Effector memory CD4-positive, alpha-beta T cell (primary cell): ENCODE measurements at regions not wholly inside any gene's neighbourhood (a gene's known extent, or its start where the extent isn't known, plus 50 kb on each side); places are given as distances from the start of the nearest gene placed in this dataset.

Experiments
- DNase-seq, 3 donors: peaks; one replicate each; pipeline ENCODE4 v3.0.0-alpha.2; 2020
- H3K27ac ChIP-seq: 2 replicates; pipeline ENCODE4 v1.7.0; 2013; ENCODE audit warnings: mild to moderate bottlenecking, low read length, moderate library complexity; ENCODE audit not compliant: insufficient read depth, poor library complexity, severe bottlenecking
- H3K27me3 ChIP-seq: replicated peaks from 2 replicates; pipeline ENCODE4 v1.7.0; 2013; ENCODE audit warnings: mild to moderate bottlenecking, low read length; ENCODE audit not compliant: insufficient read depth, control insufficient read depth, poor library complexity, severe bottlenecking
- H3K36me3 ChIP-seq: 2 replicates; pipeline ENCODE4 v1.7.0; 2013; ENCODE audit warnings: mild to moderate bottlenecking, low read length, moderate library complexity; ENCODE audit not compliant: control insufficient read depth, insufficient read depth
- H3K4me1 ChIP-seq: 2 replicates; pipeline ENCODE4 v1.7.0; 2013; ENCODE audit warnings: low read length, mild to moderate bottlenecking; ENCODE audit not compliant: control insufficient read depth, insufficient read depth, poor library complexity, severe bottlenecking
- H3K4me3 ChIP-seq: 2 replicates; pipeline ENCODE4 v1.7.0; 2013; ENCODE audit warnings: low read length, low read depth, mild to moderate bottlenecking; ENCODE audit not compliant: insufficient read depth, poor library complexity, severe bottlenecking
- H3K9me3 ChIP-seq: 2 replicates; pipeline ENCODE4 v1.7.0; 2013; ENCODE audit warnings: mild to moderate bottlenecking, low read length, moderate library complexity; ENCODE audit not compliant: control insufficient read depth

GRCh38 chr4:23269566-23269965 lies 576.8 kb downstream of the GBA3 start:
- Histone ChIP-seq H3K4me3 (no peak overlapping the region), H3K9me3 (no peaks in the 10 kb centered on the region), H3K27me3 (no peaks in the 10 kb centered on the region), H3K4me1 (no peaks in the 10 kb centered on the region), H3K36me3 (no peaks in the 10 kb centered on the region), H3K27ac (no peak overlapping the region)
- no peak for DNase-seq

GRCh38 chr4:23268072-23268771 lies 575.5 kb downstream of the GBA3 start:
- H3K36me3 ChIP-seq = no peaks in the 10 kb centered on the region
- no peaks in the 10 kb centered on the region for H3K9me3 ChIP-seq
- no peaks in the 10 kb centered on the region for H3K4me1 ChIP-seq
- H3K27me3 ChIP-seq = no peaks in the 10 kb centered on the region
- no peak overlapping the region for H3K4me3 ChIP-seq
- no peak for DNase-seq
- H3K27ac ChIP-seq = no peak overlapping the region

GRCh38 chr4:23266401-23266800 lies 573.7 kb downstream of the GBA3 start:
- H3K4me3 ChIP-seq = no peak overlapping the region
- H3K9me3 ChIP-seq = no peaks in the 10 kb centered on the region
- DNase-seq = no peak
- H3K4me1 ChIP-seq = no peaks in the 10 kb centered on the region
- no peaks in the 10 kb centered on the region for H3K36me3 ChIP-seq
- no peak overlapping the region for H3K27ac ChIP-seq
- H3K27me3 ChIP-seq = no peaks in the 10 kb centered on the region

GRCh38 chr4:23260511-23260910 lies 567.8 kb downstream of the GBA3 start:
- no peak for DNase-seq
- H3K4me3 ChIP-seq = no peak overlapping the region

GRCh38 chr4:23245203-23245832 lies 552.6 kb downstream of the GBA3 start:
- Histone ChIP-seq H3K27ac (no peak overlapping the region), H3K9me3 (no peaks in the 10 kb centered on the region), H3K4me3 (no peak overlapping the region), H3K4me1 (no peaks in the 10 kb centered on the region), H3K36me3 (no peaks in the 10 kb centered on the region), H3K27me3 (no peaks in the 10 kb centered on the region)
- DNase-seq = no peak

More at GRCh38 chr4:23260511-23260910, 567.8 kb downstream of the GBA3 start:
- Histone ChIP-seq H3K9me3 (no peaks in the 10 kb centered on the region), H3K27me3 (no peaks in the 10 kb centered on the region), H3K36me3 (no peaks in the 10 kb centered on the region), H3K27ac (no peak overlapping the region), H3K4me1 (no peaks in the 10 kb centered on the region)

- no peaks in the 10 kb centered on the region for H3K4me1 ChIP-seq
- no peaks in the 10 kb centered on the region for H3K27me3 ChIP-seq
- H3K27ac ChIP-seq = no peak overlapping the region
- H3K9me3 ChIP-seq = no peaks in the 10 kb centered on the region
- DNase-seq = no peak
- no peak overlapping the region for H3K4me3 ChIP-seq
- H3K36me3 ChIP-seq = no peaks in the 10 kb centered on the region
These were observed 550.2 kb downstream of the GBA3 start for GRCh38 chr4:23242962-23243361.

GRCh38 chr4:23241408-23241807 lies 548.7 kb downstream of the GBA3 start:
- Histone ChIP-seq H3K9me3 (no peaks in the 10 kb centered on the region), H3K27me3 (no peaks in the 10 kb centered on the region), H3K36me3 (no peaks in the 10 kb centered on the region), H3K4me1 (no peaks in the 10 kb centered on the region), H3K4me3 (no peak overlapping the region), H3K27ac (no peak overlapping the region)
- DNase-seq = no peak

GRCh38 chr4:23238848-23239247 lies 546.1 kb downstream of the GBA3 start:
- no peaks in the 10 kb centered on the region for H3K4me1 ChIP-seq
- no peaks in the 10 kb centered on the region for H3K36me3 ChIP-seq
- H3K4me3 ChIP-seq = no peak overlapping the region
- no peaks in the 10 kb centered on the region for H3K27me3 ChIP-seq
- no peaks in the 10 kb centered on the region for H3K9me3 ChIP-seq
- DNase-seq = no peak
- no peak overlapping the region for H3K27ac ChIP-seq

GRCh38 chr4:23237771-23238170 lies 545.0 kb downstream of the GBA3 start:
- Histone ChIP-seq H3K36me3 (no peaks in the 10 kb centered on the region), H3K4me3 (no peak overlapping the region), H3K27me3 (no peaks in the 10 kb centered on the region), H3K4me1 (no peaks in the 10 kb centered on the region), H3K27ac (no peak overlapping the region), H3K9me3 (no peaks in the 10 kb centered on the region)
- DNase-seq = no peak

GRCh38 chr4:23235628-23236390 lies 543.1 kb downstream of the GBA3 start:
- Histone ChIP-seq H3K9me3 (no peaks in the 10 kb centered on the region), H3K36me3 (no peaks in the 10 kb centered on the region), H3K27ac (no peak overlapping the region), H3K27me3 (no peaks in the 10 kb centered on the region), H3K4me3 (no peak overlapping the region), H3K4me1 (no peaks in the 10 kb centered on the region)
- no peak for DNase-seq
